Endothelial cell (in vitro differentiated cells): ENCODE measurements at regions not wholly inside any gene's neighbourhood (a gene's known extent, or its start where the extent isn't known, plus 50 kb on each side); places are given as distances from the start of the nearest gene placed in this dataset.

Source experiments
- DNase-seq: peaks from one replicate; pipeline ENCODE4 v3.0.0; 2021; ENCODE audit warnings: low spot score
- H3K27ac Mint-ChIP-seq: one replicate; pipeline ENCODE4 v1.8.0; 2021; ENCODE audit warnings: mixed read lengths, inconsistent platforms; ENCODE audit not compliant: unreplicated experiment
- H3K27me3 Mint-ChIP-seq: one replicate; pipeline ENCODE4 v1.8.0; 2021; ENCODE audit warnings: mild to moderate bottlenecking, moderate library complexity, mixed read lengths, inconsistent platforms; ENCODE audit not compliant: unreplicated experiment
- H3K36me3 Mint-ChIP-seq: one replicate; pipeline ENCODE4 v1.8.0; 2021; ENCODE audit warnings: mild to moderate bottlenecking, low read depth, mixed read lengths, inconsistent platforms; ENCODE audit not compliant: unreplicated experiment
- H3K4me1 Mint-ChIP-seq: one replicate; pipeline ENCODE4 v1.8.0; 2021; ENCODE audit warnings: mild to moderate bottlenecking, mixed read lengths, inconsistent platforms; ENCODE audit not compliant: unreplicated experiment
- H3K4me3 Mint-ChIP-seq: one replicate; pipeline ENCODE4 v1.8.0; 2021; ENCODE audit warnings: mild to moderate bottlenecking, mixed read lengths, inconsistent platforms; ENCODE audit not compliant: unreplicated experiment
- H3K9me3 Mint-ChIP-seq: one replicate; pipeline ENCODE4 v1.8.0; 2021; ENCODE audit warnings: mixed read lengths, inconsistent platforms; ENCODE audit not compliant: unreplicated experiment
- CTCF ChIP-seq: fragments of 200-600 bp; sonication (generic); IDR thresholded peaks from one replicate; pipeline ENCODE4 v1.5.0; 2021; ENCODE audit warnings: antibody characterized with exemption; ENCODE audit not compliant: unreplicated experiment

- H3K27ac Mint-ChIP-seq, result no peak overlapping the region
- H3K27me3 Mint-ChIP-seq, result no peaks in the 10 kb centered on the region
- no peaks in the 10 kb centered on the region for H3K36me3 Mint-ChIP-seq
- peaks cover 2% of the 10 kb centered on the region for H3K4me1 Mint-ChIP-seq
- no peak overlapping the region for H3K4me3 Mint-ChIP-seq
- DNase-seq, result no peak
- no peak for TF ChIP-seq CTCF
- H3K9me3 Mint-ChIP-seq, result no peaks in the 10 kb centered on the region
Observed at GRCh38 chr13:33452873-33453517, 167.4 kb upstream of the STARD13 start.

GRCh38 chr13:33453936-33454335 lies 168.4 kb upstream of the STARD13 start:
- H3K9me3 Mint-ChIP-seq, result no peaks in the 10 kb centered on the region
- no peak for DNase-seq
- peaks cover 2% of the 10 kb centered on the region for H3K4me1 Mint-ChIP-seq
- no peak for TF ChIP-seq CTCF
- no peaks in the 10 kb centered on the region for H3K36me3 Mint-ChIP-seq
- H3K27me3 Mint-ChIP-seq, result no peaks in the 10 kb centered on the region
- H3K4me3 Mint-ChIP-seq, result no peak overlapping the region
- no peak overlapping the region for H3K27ac Mint-ChIP-seq

DNA sequence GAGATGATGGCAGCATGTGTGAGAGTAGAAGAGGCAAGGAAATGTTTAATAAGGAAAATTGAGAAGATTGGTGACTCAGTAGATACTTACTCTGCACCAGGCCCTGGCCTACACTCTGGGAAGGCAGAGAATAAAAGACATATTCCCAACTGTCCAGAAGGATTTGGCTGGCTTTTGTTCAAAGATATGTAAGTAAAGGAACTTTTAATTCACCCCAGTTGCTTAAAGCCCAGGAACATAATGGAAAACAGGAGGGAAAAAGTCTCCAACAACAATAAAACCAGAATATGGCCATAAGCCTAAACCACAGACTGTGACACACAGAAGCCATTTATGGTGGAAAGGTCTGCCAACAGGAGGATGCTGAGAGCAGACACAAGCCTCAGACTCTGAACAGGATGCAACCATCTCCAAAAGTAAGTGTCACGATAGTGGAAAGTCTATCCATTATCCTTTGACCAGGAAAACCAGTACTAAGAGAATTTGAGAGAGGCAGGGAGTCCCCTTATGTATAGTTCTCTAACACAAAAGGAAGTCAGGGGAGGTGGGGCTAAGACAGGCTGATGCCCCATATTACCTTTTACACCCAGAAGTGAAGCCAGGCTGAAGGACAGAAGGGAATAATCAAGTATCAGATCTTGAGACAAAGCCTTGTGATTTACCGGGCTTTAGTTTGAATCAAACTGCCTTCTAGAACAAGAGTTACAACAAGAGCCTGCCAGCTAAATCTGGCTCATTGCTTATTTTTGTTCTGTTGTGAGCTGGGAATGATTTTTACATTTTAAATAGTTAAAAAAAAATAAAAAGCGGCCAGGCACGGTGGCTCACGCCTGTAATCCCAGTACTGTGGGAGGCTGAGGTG lies 169.5 kb upstream of the STARD13 start:
- Mint-ChIP-seq H3K27ac (no peak overlapping the region), H3K4me3 (no peak overlapping the region), H3K36me3 (no peaks in the 10 kb centered on the region), H3K4me1 (peaks cover 2% of the 10 kb centered on the region), H3K9me3 (no peaks in the 10 kb centered on the region), H3K27me3 (no peaks in the 10 kb centered on the region)
- TF ChIP-seq CTCF, result no peak
- no peak for DNase-seq

DNA sequence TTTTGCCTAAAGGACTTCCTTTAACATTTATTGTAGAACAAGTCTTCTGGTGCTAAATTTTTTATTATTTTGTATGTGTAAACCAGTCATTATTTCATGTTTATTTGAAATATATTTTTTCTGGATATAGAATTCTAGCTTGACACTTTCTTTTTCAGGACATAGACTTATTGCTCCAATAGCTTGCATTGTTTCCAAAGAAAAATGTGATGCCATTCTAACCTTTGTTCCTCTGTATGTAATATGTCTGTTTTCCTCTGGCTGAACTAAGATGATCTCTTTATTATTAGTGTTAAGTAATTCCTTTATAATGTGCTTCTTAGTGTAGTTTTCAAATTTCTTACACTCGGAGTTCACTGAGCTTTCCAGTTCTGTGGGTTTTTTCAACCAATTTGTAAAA lies 174.1 kb upstream of the STARD13 start:
- Mint-ChIP-seq H3K36me3 (no peaks in the 10 kb centered on the region), H3K4me3 (no peak overlapping the region), H3K4me1 (no peaks in the 10 kb centered on the region), H3K27ac (no peak overlapping the region), H3K9me3 (no peaks in the 10 kb centered on the region), H3K27me3 (no peaks in the 10 kb centered on the region)
- TF ChIP-seq CTCF, result no peak
- no peak for DNase-seq

DNA sequence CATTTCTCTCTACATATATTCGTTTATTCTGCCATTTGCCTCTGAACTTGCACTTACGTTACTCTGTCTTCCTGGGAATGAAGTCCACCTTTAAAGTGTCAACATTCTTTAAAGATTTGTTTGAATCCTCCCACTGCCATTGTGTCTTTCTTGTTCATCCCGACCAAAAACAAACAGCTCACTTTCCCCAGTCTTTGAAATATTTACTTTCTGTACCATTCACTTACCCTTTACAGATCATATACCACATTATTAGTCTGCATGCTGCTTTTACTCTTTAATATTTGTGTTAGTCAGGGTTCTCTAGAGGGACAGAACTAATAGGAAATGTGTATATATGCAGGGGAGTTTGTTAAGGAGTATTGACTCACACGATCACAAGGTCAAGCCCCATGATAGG lies 176.6 kb upstream of the STARD13 start:
- Mint-ChIP-seq H3K4me1 (no peaks in the 10 kb centered on the region), H3K27me3 (no peaks in the 10 kb centered on the region), H3K36me3 (no peaks in the 10 kb centered on the region), H3K4me3 (no peak overlapping the region), H3K9me3 (no peaks in the 10 kb centered on the region), H3K27ac (no peak overlapping the region)
- no peak for TF ChIP-seq CTCF
- DNase-seq, result no peak
